ENCODE measurements at regions not wholly inside any gene's neighbourhood (a gene's known extent, or its start where the extent isn't known, plus 50 kb on each side); places are given as distances from the start of the nearest gene placed in this dataset.

DNA sequence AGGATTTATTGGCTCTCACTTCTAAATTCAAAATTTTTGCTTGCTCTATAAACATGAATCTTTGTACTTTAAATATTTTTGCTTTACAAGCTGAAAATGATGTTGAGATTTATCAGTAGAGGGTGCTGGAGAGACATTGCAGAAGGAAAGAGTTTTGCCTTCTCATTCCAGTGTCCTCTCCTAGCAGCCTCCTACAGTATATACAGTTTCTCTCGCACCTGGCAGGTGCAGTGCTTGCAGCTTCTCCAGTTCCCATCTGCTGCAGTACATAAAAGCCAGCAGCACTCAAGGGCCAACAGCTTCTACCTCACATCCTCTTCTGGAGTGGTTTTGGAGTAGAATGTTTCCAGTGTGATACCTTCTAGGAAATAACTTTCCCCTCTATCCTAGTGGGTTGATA lies 601.8 kb upstream of the ATXN7L3B start:
- TF ChIP-seq, protein P1, sequence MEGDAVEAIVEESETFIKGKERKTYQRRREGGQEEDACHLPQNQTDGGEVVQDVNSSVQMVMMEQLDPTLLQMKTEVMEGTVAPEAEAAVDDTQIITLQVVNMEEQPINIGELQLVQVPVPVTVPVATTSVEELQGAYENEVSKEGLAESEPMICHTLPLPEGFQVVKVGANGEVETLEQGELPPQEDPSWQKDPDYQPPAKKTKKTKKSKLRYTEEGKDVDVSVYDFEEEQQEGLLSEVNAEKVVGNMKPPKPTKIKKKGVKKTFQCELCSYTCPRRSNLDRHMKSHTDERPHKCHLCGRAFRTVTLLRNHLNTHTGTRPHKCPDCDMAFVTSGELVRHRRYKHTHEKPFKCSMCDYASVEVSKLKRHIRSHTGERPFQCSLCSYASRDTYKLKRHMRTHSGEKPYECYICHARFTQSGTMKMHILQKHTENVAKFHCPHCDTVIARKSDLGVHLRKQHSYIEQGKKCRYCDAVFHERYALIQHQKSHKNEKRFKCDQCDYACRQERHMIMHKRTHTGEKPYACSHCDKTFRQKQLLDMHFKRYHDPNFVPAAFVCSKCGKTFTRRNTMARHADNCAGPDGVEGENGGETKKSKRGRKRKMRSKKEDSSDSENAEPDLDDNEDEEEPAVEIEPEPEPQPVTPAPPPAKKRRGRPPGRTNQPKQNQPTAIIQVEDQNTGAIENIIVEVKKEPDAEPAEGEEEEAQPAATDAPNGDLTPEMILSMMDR (IDR thresholded peaks at IDR 0.05; ENCODE audit: poor library complexity) = peak; percentile 54
- TF ChIP-seq EZH2 (IDR thresholded peaks at IDR 0.05; ENCODE audit: borderline replicate concordance) (no peak), EZH2phosphoT487 (IDR thresholded peaks at IDR 0.05; ENCODE audit: low read depth, severe bottlenecking, unreplicated experiment) (no peak)

Measured in hepatocyte (in vitro differentiated cells).